ENCODE measurements at regions not wholly inside any gene's neighbourhood (a gene's known extent, or its start where the extent isn't known, plus 50 kb on each side); places are given as distances from the start of the nearest gene placed in this dataset.

GRCh38 chr4:95660719-95661118, 111.9 kb upstream of the UNC5C start:
- Histone ChIP-seq H3K4me3 (ENCODE audit: low read length) (no peak overlapping the region), H3K9ac (ENCODE audit: low read length) (no peak overlapping the region), H3K79me2 (replicated peaks; ENCODE audit: insufficient read depth, low read length) (no peaks in the 10 kb centered on the region), H3K27me3 (ENCODE audit: insufficient read depth, low read depth, low read length) (no peaks in the 10 kb centered on the region), H3F3A (ENCODE audit: insufficient read depth, low read length, poor library complexity, severe bottlenecking) (no peaks in the 10 kb centered on the region), H4K20me1 (ENCODE audit: insufficient read depth) (no peaks in the 10 kb centered on the region), H3K4me2 (ENCODE audit: low read length) (no peak overlapping the region), H3K36me3 (ENCODE audit: insufficient read depth, low read length) (no peaks in the 10 kb centered on the region), H3K27ac (ENCODE audit: low read length) (no peak overlapping the region), H3K9me3 (ENCODE audit: low read length) (no peaks in the 10 kb centered on the region), H3K9me2 (ENCODE audit: insufficient read depth, low read length) (no peaks in the 10 kb centered on the region), H2AFZ (ENCODE audit: low read depth, low read length) (no peak overlapping the region)
- TF ChIP-seq SMC3 (conservative IDR thresholded peaks at IDR 0.05; ENCODE audit: poor library complexity) (no peak), MXI1 (conservative IDR thresholded peaks at IDR 0.05; ENCODE audit: poor library complexity, severe bottlenecking) (no peak), RAD21 (conservative IDR thresholded peaks at IDR 0.05) (no peak), EZH2 (IDR thresholded peaks at IDR 0.05; ENCODE audit: borderline replicate concordance, insufficient read depth, low read length, poor library complexity, severe bottlenecking) (no peak), TAF1 (IDR thresholded peaks at IDR 0.05; ENCODE audit: low read depth) (no peak), POLR2AphosphoS5 (IDR thresholded peaks at IDR 0.05) (no peak), EP300 (conservative IDR thresholded peaks at IDR 0.05; ENCODE audit: poor library complexity, severe bottlenecking) (no peak)
- TF ChIP-seq, protein P1, sequence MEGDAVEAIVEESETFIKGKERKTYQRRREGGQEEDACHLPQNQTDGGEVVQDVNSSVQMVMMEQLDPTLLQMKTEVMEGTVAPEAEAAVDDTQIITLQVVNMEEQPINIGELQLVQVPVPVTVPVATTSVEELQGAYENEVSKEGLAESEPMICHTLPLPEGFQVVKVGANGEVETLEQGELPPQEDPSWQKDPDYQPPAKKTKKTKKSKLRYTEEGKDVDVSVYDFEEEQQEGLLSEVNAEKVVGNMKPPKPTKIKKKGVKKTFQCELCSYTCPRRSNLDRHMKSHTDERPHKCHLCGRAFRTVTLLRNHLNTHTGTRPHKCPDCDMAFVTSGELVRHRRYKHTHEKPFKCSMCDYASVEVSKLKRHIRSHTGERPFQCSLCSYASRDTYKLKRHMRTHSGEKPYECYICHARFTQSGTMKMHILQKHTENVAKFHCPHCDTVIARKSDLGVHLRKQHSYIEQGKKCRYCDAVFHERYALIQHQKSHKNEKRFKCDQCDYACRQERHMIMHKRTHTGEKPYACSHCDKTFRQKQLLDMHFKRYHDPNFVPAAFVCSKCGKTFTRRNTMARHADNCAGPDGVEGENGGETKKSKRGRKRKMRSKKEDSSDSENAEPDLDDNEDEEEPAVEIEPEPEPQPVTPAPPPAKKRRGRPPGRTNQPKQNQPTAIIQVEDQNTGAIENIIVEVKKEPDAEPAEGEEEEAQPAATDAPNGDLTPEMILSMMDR (IDR thresholded peaks at IDR 0.05; ENCODE audit: poor library complexity, severe bottlenecking) = no peak
- TF ChIP-seq, protein P2, sequence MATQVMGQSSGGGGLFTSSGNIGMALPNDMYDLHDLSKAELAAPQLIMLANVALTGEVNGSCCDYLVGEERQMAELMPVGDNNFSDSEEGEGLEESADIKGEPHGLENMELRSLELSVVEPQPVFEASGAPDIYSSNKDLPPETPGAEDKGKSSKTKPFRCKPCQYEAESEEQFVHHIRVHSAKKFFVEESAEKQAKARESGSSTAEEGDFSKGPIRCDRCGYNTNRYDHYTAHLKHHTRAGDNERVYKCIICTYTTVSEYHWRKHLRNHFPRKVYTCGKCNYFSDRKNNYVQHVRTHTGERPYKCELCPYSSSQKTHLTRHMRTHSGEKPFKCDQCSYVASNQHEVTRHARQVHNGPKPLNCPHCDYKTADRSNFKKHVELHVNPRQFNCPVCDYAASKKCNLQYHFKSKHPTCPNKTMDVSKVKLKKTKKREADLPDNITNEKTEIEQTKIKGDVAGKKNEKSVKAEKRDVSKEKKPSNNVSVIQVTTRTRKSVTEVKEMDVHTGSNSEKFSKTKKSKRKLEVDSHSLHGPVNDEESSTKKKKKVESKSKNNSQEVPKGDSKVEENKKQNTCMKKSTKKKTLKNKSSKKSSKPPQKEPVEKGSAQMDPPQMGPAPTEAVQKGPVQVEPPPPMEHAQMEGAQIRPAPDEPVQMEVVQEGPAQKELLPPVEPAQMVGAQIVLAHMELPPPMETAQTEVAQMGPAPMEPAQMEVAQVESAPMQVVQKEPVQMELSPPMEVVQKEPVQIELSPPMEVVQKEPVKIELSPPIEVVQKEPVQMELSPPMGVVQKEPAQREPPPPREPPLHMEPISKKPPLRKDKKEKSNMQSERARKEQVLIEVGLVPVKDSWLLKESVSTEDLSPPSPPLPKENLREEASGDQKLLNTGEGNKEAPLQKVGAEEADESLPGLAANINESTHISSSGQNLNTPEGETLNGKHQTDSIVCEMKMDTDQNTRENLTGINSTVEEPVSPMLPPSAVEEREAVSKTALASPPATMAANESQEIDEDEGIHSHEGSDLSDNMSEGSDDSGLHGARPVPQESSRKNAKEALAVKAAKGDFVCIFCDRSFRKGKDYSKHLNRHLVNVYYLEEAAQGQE (IDR thresholded peaks at IDR 0.05; ENCODE audit: borderline replicate concordance) = no peak

GRCh38 chr4:95651891-95652290, 103.1 kb upstream of the UNC5C start:
- H3K36me3 ChIP-seq (ENCODE audit: insufficient read depth, low read length) = no peaks in the 10 kb centered on the region
- no peaks in the 10 kb centered on the region for H3F3A ChIP-seq (ENCODE audit: insufficient read depth, low read length, poor library complexity, severe bottlenecking)
- H2AFZ ChIP-seq (ENCODE audit: low read depth, low read length) = no peak overlapping the region
- no peaks in the 10 kb centered on the region for H3K79me2 ChIP-seq (replicated peaks; ENCODE audit: insufficient read depth, low read length)
- H3K27ac ChIP-seq (ENCODE audit: low read length) = no peak overlapping the region
- H3K9me3 ChIP-seq (ENCODE audit: low read length) = no peaks in the 10 kb centered on the region
- no peaks in the 10 kb centered on the region for H4K20me1 ChIP-seq (ENCODE audit: insufficient read depth)
- no peak overlapping the region for H3K4me2 ChIP-seq (ENCODE audit: low read length)
- TF ChIP-seq TAF1 (IDR thresholded peaks at IDR 0.05; ENCODE audit: low read depth) = no peak
- no peak for TF ChIP-seq RAD21 (conservative IDR thresholded peaks at IDR 0.05)
- TF ChIP-seq SMC3 (conservative IDR thresholded peaks at IDR 0.05; ENCODE audit: poor library complexity) = no peak
- no peak for TF ChIP-seq MXI1 (conservative IDR thresholded peaks at IDR 0.05; ENCODE audit: poor library complexity, severe bottlenecking)
- TF ChIP-seq EZH2 (IDR thresholded peaks at IDR 0.05; ENCODE audit: borderline replicate concordance, insufficient read depth, low read length, poor library complexity, severe bottlenecking) = no peak
- TF ChIP-seq POLR2AphosphoS5 (IDR thresholded peaks at IDR 0.05) = no peak
- TF ChIP-seq EP300 (conservative IDR thresholded peaks at IDR 0.05; ENCODE audit: poor library complexity, severe bottlenecking) = no peak
- H3K4me3 ChIP-seq (ENCODE audit: low read length) = no peak overlapping the region
- no peak overlapping the region for H3K9ac ChIP-seq (ENCODE audit: low read length)
- H3K27me3 ChIP-seq (ENCODE audit: insufficient read depth, low read depth, low read length) = no peaks in the 10 kb centered on the region
- no peaks in the 10 kb centered on the region for H3K9me2 ChIP-seq (ENCODE audit: insufficient read depth, low read length)

Data from neural cell (in vitro differentiated cells).